ENCODE measurements at regions not wholly inside any gene's neighbourhood (a gene's known extent, or its start where the extent isn't known, plus 50 kb on each side); places are given as distances from the start of the nearest gene placed in this dataset.
"Not testable (repeated sequence)": the region's sequence is repeated elsewhere in the genome, so short reads cannot be mapped to it uniquely, and the experiment has no call there.

GRCh38 chr12:4191149-4191548 is 82.4 kb upstream of the CCND2 start:
- no peak for DNase-seq

- DNase-seq: no peak
Observed at GRCh38 chr12:4190366-4191063, 83.0 kb upstream of the CCND2 start.

- DNase-seq: no peak
Observed at GRCh38 chr12:4189721-4190120, 83.8 kb upstream of the CCND2 start.

- no peak for DNase-seq
Observed at GRCh38 chr12:4187916-4188315, 85.6 kb upstream of the CCND2 start.

GRCh38 chr12:4187315-4187714 is 86.2 kb upstream of the CCND2 start:
- not testable (repeated sequence) for DNase-seq

- DNase-seq: no peak
Observed at GRCh38 chr12:4178424-4179170, 95.0 kb upstream of the CCND2 start.

- DNase-seq: no peak
Observed at GRCh38 chr12:4177262-4177661, 96.3 kb upstream of the CCND2 start.

- DNase-seq: no peak
Observed at GRCh38 chr12:4176168-4176567, 97.4 kb upstream of the CCND2 start.

GRCh38 chr12:4174417-4174816 is 99.1 kb upstream of the CCND2 start:
- no peak for DNase-seq

- DNase-seq: no peak
Observed at GRCh38 chr12:4172999-4173398, 100.6 kb upstream of the CCND2 start.

GRCh38 chr12:4171742-4172141 is 101.8 kb upstream of the CCND2 start:
- DNase-seq: no peak

- no peak for DNase-seq
Observed at GRCh38 chr12:4169959-4170358, 103.6 kb upstream of the CCND2 start.

- DNase-seq: no peak
Observed at GRCh38 chr12:4169531-4169930, 104.0 kb upstream of the CCND2 start.

GRCh38 chr12:4168036-4168435 is 105.5 kb upstream of the CCND2 start:
- no peak for DNase-seq

GRCh38 chr12:4164559-4165558 is 108.7 kb upstream of the CCND2 start:
- peak; percentile 95 for DNase-seq

GRCh38 chr12:4164188-4164558 is 109.4 kb upstream of the CCND2 start:
- no peak for DNase-seq

GRCh38 chr12:4161718-4162117 is 111.8 kb upstream of the CCND2 start:
- no peak for DNase-seq

GRCh38 chr12:4160314-4161040 is 113.1 kb upstream of the CCND2 start:
- no peak for DNase-seq

- no peak for DNase-seq
Observed at GRCh38 chr12:4159851-4160250, 113.7 kb upstream of the CCND2 start.

GRCh38 chr12:4158306-4158705 is 115.3 kb upstream of the CCND2 start:
- no peak for DNase-seq

- DNase-seq: no peak
Observed at GRCh38 chr12:4157122-4157521, 116.4 kb upstream of the CCND2 start.

- no peak for DNase-seq
Observed at GRCh38 chr12:4156317-4156716, 117.2 kb upstream of the CCND2 start.
